Retinal pigment epithelial cell (primary cell): ENCODE measurements at regions not wholly inside any gene's neighbourhood (a gene's known extent, or its start where the extent isn't known, plus 50 kb on each side); places are given as distances from the start of the nearest gene placed in this dataset.

ENCODE experiments used
- DNase-seq: peaks from one replicate; pipeline ENCODE4 v3.0.0-alpha.2; 2010; ENCODE audit warnings: low read depth
- H3K4me3 ChIP-seq: 2 replicates; pipeline ENCODE4 v1.5.1; 2011; ENCODE audit warnings: mild to moderate bottlenecking, low read length, control low read depth, moderate library complexity
- CTCF ChIP-seq: conservative IDR thresholded peaks from 2 replicates; pipeline ENCODE4 v1.5.1; 2011; ENCODE audit warnings: low read depth, low read length, control low read depth, inconsistent platforms

- H3K4me3 ChIP-seq = no peak overlapping the region
- TF ChIP-seq CTCF = no peak
- DNase-seq = no peak
These were observed 240.1 kb downstream of the UTP18 start for GRCh38 chr17:51500454-51500853.

DNA sequence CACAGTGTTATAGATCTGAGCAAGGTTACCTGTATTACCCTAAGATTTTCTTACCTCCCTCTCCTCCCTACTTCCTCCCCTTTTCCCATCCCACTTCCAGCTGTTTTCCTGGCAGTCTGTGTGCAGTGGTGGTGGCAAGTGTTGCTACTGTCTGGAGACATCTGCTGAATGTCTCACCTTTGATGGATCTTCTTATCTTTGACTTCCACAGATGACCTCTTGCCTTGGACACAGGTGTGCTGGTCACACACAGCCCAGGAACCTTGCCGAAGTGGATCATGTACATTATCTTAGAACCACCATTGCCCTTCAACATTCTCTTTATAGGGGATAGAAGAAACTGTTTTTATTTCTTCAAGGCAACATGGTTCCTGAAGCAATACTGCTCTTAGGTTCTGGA, 245.1 kb downstream of the UTP18 start:
- no peak for DNase-seq
- no peak for TF ChIP-seq CTCF
- H3K4me3 ChIP-seq = no peak overlapping the region

DNA sequence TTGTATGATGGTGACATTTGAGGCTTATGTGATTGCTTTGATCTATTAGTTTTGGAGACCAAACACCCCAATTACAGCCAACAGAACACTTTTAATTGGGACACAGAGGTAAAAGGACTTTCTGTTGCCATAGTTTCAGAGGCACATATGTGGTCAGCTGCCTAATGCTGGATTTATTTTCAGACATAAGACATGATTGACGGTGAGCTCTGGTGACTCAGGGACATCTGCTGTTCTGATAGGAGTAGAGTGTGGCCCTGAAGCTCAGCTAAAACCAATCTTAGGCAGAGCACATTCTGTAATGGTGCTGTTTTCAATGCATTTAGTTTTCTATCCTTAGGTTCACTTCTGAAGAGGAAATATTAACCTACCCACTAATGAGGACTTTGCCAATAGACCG, 247.1 kb downstream of the UTP18 start:
- no peak for DNase-seq
- TF ChIP-seq CTCF = no peak
- no peak overlapping the region for H3K4me3 ChIP-seq

DNA sequence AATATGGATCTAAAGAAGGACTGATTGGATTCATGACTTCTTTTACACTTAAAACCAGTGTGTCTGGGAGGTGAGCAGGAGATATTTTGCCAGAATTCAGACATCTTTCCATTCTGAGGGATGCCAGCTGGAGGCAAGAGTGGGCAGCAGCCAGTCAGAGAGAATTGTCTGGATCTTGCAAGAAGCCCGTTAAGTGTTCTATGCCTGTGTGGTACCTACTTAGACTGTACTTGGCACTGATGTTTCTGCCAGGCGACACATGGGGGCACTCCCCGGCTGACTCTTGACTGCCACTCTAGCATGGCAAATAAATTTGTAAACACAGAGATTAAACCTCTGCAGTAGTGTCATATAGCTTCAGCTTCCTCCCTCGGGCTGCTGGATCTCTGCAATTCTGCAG, 247.7 kb downstream of the UTP18 start:
- TF ChIP-seq CTCF = no peak
- DNase-seq = no peak

DNA sequence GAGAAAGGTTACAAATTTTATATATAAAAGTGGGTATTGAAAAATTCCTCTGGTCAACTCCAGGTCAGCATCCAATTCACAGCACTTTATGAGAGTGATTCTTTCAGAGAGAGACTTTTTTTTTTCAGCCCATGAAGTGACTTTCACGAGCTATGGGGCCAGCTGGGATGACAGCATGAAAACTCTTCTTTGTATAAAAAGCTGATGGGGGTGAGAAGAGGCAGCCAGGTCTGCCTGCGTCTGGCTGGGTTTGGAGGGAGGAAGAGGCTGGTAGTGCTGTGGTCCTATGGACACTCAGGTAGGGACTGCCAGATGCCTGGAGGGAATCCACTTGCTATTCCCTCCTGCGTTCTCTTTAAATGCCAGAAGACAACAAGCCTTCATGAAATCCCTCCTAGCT, 250.6 kb downstream of the UTP18 start:
- TF ChIP-seq CTCF = no peak
- H3K4me3 ChIP-seq = no peak overlapping the region
- no peak for DNase-seq

More for the DNA sequence above, 247.7 kb downstream of the UTP18 start:
- no peak overlapping the region for H3K4me3 ChIP-seq

- no peak for DNase-seq
- no peak for TF ChIP-seq CTCF
- no peak overlapping the region for H3K4me3 ChIP-seq
These were observed 252.0 kb downstream of the UTP18 start for GRCh38 chr17:51512220-51512907.

DNA sequence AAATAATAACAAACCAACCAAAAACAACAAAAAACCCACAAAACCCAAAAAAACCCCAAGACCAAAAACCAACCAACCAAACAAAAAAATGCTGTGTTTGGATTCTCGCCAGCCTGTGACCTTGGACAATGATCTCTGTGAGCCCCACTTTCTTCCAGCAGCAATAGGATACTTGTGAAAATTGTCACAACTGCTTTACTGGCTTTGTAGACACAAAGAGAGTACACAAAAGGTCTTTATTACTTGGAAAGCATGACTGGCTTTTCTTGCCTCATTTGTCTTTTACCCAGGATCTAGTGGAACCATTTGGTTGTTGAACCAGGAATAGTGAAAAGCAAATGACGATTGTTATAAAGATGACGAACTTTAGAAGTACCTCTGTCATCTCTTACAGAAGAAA, 256.6 kb downstream of the UTP18 start:
- TF ChIP-seq CTCF = no peak
- no peak overlapping the region for H3K4me3 ChIP-seq
- no peak for DNase-seq
